ENCODE measurements at regions not wholly inside any gene's neighbourhood (a gene's known extent, or its start where the extent isn't known, plus 50 kb on each side); places are given as distances from the start of the nearest gene placed in this dataset.

- TF ChIP-seq POLR2A (IDR thresholded peaks at IDR 0.05; ENCODE audit: low read depth, low read length) = no peak
- TF ChIP-seq POLR2AphosphoS5 (IDR thresholded peaks at IDR 0.05; ENCODE audit: low read depth, low read length) = no peak
- TF ChIP-seq TAF1 (IDR thresholded peaks at IDR 0.05; ENCODE audit: low read depth, low read length) = no peak
- TF ChIP-seq POU2F2 (IDR thresholded peaks at IDR 0.05; ENCODE audit: low read depth, low read length) = no peak
- TF ChIP-seq PAX5 (IDR thresholded peaks at IDR 0.05; ENCODE audit: insufficient read depth, low read length, severe bottlenecking) = no peak
- TF ChIP-seq SPI1 (IDR thresholded peaks at IDR 0.05; ENCODE audit: low read depth, low read length) = no peak
Measured at GRCh38 chr11:129723146-129723760, 92.4 kb upstream of the TMEM45B start.
